ENCODE measurements at regions not wholly inside any gene's neighbourhood (a gene's known extent, or its start where the extent isn't known, plus 50 kb on each side); places are given as distances from the start of the nearest gene placed in this dataset.

DNA sequence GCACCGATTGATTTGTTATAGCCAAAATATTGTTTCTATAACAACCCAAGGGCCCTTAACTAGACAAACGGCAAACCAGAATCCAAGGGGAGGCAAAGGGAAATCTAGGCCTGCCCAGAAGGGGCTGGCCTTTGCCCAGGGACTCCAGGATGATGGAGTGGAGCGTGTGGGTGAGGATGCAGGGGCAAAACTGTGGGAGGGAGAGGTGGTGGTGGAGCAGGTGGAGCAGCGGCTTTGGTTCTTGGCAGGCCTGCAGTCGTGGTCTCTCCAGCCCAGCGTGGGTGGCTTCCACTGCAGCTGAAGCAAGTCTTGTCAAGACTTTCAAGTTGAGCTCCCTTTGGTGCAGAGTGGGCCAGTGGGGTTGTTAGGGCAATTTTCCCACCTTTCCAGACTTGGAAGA lies 98.6 kb upstream of the TBCA start:
- TF ChIP-seq CTCF (IDR thresholded peaks at IDR 0.05) = no peak
- no peak for TF ChIP-seq POLR2A (IDR thresholded peaks at IDR 0.05)

Data from suprapubic skin (tissue), 3 donors.